Medulla oblongata (tissue), 1 donor: ENCODE measurements at regions not wholly inside any gene's neighbourhood (a gene's known extent, or its start where the extent isn't known, plus 50 kb on each side); places are given as distances from the start of the nearest gene placed in this dataset.
"Not testable (repeated sequence)": the region's sequence is repeated elsewhere in the genome, so short reads cannot be mapped to it uniquely, and the experiment has no call there.

ENCODE experiments used
- DNase-seq: peaks from one replicate; pipeline ENCODE4 v3.0.0-alpha.2; 2015; ENCODE audit errors: extremely low spot score

- no peak for DNase-seq
Measured at GRCh38 chr6:134429861-134430380, 112.0 kb upstream of the SGK1 start.

GRCh38 chr6:134427721-134428120 is 109.8 kb upstream of the SGK1 start:
- DNase-seq, result no peak

DNA sequence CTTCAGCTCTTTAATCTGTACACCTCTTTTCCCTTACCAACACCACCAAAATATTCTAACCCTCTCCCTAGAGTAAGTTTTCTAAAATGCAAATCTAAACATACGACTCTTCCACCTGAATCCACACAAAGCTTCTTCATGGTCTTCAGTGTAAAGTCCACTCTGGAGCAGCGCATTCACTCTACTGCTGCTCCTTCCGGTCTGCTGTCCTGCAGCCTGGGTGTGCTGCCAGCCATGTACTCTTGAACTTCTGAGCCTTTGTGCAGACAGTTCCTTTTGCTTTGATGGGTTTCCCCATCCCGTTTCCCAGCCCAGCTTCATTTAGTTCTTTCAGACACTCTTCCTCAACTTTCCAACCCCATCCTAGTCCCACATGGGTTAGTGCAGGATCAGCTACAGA is 108.7 kb upstream of the SGK1 start:
- DNase-seq, result peak; percentile 45

GRCh38 chr6:134425917-134426316 is 108.0 kb upstream of the SGK1 start:
- not testable (repeated sequence) for DNase-seq

DNA sequence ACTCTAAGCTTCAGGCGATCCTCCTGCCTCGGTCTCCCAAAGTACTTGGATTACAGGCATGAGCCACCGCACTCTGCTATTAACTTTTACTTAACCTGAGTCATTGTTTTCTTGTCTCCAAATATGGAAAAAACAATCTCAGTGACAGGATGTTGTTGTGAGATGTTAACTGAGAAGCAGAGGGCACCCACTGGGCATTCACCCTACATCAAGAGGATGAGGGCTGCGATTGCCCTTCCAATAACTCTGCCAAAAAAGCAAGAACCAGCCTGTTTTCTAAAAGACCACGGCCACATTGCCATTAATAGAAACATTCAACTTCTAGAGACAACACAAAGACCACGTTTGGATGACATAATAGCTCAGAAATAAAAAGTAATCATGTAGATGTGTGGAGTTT is 107.6 kb upstream of the SGK1 start:
- no peak for DNase-seq

GRCh38 chr6:134424798-134425170 is 106.9 kb upstream of the SGK1 start:
- DNase-seq, result no peak

- DNase-seq, result peak; percentile 20
Measured at GRCh38 chr6:134424165-134424797, 106.4 kb upstream of the SGK1 start.

DNA sequence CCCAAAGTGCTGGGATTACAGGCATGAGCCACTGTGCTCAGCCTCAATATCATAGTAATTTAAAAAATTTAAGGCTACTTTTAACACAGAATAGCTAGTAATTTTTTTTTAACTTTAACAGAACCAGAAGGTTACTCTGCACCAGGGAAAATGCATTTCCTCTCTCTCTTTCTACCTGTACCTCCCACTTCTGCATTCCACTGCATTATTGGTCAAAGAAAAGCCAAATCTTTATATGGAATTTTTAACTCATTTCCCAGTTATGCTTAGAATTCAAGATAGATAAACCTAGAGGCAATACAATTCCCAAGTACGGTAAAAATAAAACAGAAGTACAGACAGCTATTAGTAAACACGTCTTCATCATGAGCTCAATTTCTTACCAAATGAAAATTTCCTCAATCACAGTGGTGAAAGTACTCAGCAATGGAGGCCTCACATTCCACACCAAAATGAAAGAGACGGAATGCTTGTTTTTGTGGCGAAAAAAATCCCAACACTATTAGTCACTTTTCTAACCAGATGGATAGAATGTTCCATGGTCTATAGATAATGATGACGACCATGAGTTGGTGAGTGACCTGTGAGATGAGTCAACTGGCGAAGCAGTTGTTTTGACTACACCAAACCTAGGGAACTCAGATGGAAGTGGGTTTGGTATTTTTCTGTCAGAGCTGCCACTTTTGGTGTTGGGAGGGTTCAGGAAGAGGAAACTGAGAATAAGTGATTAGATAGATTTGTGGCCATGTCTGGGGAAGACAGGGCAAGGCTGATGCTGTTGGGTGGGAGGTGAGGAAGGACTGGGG is 104.7 kb upstream of the SGK1 start:
- DNase-seq, result peak; percentile 64

GRCh38 chr6:134421501-134421900 is 103.6 kb upstream of the SGK1 start:
- DNase-seq, result no peak

- no peak for DNase-seq
Measured at GRCh38 chr6:134420614-134421181, 102.8 kb upstream of the SGK1 start.

DNA sequence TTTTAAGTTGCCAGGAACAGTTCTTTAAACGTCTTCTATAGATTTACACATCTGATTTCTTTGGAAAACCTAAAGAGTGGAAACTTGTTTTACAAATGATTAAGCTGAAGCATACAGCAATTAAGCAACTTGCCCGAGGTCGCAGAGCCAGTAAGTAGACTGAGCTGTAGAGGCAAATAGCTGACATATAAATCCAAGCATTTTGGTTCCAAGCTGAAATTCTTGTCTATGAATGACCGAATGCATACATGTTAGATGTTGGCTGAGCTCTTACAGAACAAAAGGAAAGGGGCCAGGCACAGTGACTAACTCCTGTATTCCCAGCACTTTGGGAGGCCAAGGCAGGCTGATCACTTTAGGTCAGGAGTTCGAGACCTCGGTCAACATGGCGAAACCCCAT is 101.8 kb upstream of the SGK1 start:
- DNase-seq, result no peak

DNA sequence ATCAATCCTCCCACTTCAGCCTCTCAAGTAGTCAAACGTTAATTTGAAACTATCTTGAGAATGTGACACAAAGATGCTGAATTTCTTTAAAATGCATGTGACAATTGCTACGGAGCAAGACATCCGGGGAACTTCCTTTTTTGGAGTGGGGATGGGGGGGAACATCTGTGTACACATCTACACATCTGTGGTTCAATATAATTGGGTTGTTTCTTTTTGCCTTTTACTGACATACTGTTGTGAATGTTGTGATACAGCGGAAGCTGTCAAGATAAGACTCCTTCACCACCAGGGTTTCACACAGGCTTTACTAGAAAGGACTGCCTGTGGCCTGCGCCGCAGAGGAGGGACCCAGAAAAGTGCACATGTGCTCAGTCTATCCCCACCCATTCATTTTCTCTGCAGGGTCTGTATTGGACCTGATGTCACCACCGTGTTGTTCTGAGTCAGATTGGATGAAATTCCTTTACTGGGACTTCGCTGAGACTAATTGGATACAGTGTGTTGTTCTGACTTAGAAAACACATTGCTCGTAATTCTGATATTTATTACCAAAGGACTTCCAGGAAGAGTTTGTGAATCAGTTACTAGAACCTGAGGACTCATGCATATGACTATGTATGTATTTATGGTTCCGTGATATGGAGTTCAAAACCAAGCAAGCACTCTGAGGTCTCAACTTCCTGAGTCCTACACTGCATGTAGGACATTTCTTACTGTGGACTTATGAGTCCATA is 98.7 kb upstream of the SGK1 start:
- DNase-seq, result no peak

- DNase-seq, result no peak
Measured at GRCh38 chr6:134415656-134416055, 97.7 kb upstream of the SGK1 start.

- DNase-seq, result no peak
Measured at GRCh38 chr6:134415194-134415593, 97.3 kb upstream of the SGK1 start.

DNA sequence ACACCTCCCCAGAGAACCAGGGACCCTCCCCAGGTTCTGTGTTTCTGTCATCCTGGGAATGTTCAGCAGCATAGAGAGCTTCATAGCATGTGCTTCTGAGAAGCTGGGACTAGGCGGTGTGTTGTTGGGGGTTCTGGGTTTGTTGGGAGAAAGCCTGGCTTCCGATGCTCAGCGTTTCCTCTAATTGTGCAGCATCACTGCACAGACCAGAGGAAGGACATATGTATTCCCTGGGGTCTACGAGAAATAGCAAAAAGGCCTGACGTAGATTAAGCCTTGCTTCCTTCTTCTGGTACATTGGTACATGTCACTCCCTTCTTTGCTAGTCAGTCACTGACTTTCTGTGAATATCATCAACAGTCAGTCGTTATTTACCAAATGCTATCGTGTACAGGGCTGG is 96.9 kb upstream of the SGK1 start:
- DNase-seq, result no peak

- no peak for DNase-seq
Measured at GRCh38 chr6:134413241-134413643, 95.3 kb upstream of the SGK1 start.

DNA sequence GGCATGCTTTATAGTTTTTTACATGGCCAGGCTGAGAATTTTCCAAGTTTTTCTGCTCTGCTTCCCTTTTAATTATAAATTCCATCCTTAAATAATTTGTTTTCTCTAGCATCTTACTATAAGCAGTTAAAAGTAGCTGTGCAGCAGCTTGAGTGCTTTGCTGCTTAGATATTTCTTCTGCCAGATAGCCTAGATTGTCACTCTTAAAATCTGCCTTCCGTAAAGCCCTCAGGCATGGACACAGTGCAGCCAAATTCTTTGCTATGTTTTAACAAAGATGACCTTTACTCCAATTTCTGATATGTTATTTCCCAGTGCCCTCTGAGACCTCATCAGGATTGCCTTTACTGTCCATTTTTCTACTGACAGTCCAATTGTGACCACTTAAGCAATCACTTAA is 92.6 kb upstream of the SGK1 start:
- no peak for DNase-seq

DNA sequence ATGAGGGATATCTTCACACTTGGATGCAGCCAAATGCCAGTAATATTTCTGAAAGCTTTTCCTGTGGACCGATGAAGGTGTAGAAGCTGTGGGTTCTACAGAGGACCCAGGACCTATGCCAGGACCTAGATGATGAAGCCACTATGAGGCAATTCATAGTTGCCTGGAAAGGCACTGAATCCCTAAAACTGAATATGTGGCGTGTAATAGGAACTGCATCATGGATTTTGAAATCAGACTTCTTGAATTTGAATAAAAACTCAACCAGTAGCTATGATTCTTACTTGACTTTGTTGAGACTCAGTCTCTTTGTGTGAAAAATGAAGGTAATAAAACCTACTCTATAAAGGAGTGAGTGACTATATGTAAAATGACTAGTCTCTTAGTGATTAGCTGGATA is 89.9 kb upstream of the SGK1 start:
- DNase-seq, result no peak

- no peak for DNase-seq
Measured at GRCh38 chr6:134406311-134406710, 88.4 kb upstream of the SGK1 start.

GRCh38 chr6:134405386-134406087 is 87.6 kb upstream of the SGK1 start:
- no peak for DNase-seq

DNA sequence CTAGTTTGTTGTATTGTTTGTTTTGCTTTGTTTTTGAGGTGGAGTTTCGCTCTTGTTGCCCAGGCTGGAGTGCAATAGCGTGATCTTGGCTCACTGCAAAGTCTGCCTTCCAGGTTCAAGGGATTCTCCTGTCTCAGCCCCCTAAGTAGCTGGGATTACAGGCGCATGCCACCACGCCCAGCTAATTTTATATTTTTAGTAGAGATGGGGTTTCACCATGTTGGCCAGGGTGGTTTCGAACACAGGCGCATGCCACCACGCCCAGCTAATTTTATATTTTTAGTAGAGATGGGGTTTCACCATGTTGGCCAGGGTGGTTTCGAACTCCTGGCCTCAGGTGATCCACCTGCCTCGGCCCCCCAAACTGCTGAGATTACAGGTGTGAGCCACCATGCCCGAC is 85.4 kb upstream of the SGK1 start:
- DNase-seq, result not testable (repeated sequence)
